SJSA1 (cell line): ENCODE measurements at regions not wholly inside any gene's neighbourhood (a gene's known extent, or its start where the extent isn't known, plus 50 kb on each side); places are given as distances from the start of the nearest gene placed in this dataset.
A peak's percentile ranks its signal among the peaks of the same experiment; 100 is the strongest.
"Not testable (repeated sequence)": the region's sequence is repeated elsewhere in the genome, so short reads cannot be mapped to it uniquely, and the experiment has no call there.

Experiments used
- DNase-seq, 2 experiments: peaks; one replicate each; pipeline ENCODE4 v3.0.0-alpha.2; 2015 to 2020; ENCODE audit warnings: low spot score in 2 of 2, low read depth in 1 of 2
- H3K27ac ChIP-seq: fragments of 250-450 bp; sonication (Bioruptor Pico); 2 replicates; pipeline ENCODE4 v1.5.1; 2020; ENCODE audit warnings: mild to moderate bottlenecking, moderate library complexity
- H3K27me3 ChIP-seq: fragments of 250-450 bp; sonication (Bioruptor Pico); replicated peaks from 2 replicates; pipeline ENCODE4 v1.5.1; 2020; ENCODE audit warnings: mild to moderate bottlenecking, moderate library complexity
- H3K36me3 ChIP-seq: fragments of 250-450 bp; sonication (Bioruptor Pico); 2 replicates; pipeline ENCODE4 v1.5.1; 2020; ENCODE audit warnings: mild to moderate bottlenecking
- H3K4me1 ChIP-seq: fragments of 250-450 bp; sonication (Bioruptor Pico); replicated peaks from 2 replicates; pipeline ENCODE4 v1.6.1; 2021; ENCODE audit warnings: mild to moderate bottlenecking
- H3K4me3 ChIP-seq: fragments of 250-450 bp; sonication (Bioruptor Pico); 2 replicates; pipeline ENCODE4 v1.5.1; 2020; ENCODE audit warnings: mild to moderate bottlenecking
- H3K9me3 ChIP-seq: fragments of 250-450 bp; sonication (Bioruptor Pico); replicated peaks from 2 replicates; pipeline ENCODE4 v1.5.1; 2020; ENCODE audit warnings: mild to moderate bottlenecking

DNA sequence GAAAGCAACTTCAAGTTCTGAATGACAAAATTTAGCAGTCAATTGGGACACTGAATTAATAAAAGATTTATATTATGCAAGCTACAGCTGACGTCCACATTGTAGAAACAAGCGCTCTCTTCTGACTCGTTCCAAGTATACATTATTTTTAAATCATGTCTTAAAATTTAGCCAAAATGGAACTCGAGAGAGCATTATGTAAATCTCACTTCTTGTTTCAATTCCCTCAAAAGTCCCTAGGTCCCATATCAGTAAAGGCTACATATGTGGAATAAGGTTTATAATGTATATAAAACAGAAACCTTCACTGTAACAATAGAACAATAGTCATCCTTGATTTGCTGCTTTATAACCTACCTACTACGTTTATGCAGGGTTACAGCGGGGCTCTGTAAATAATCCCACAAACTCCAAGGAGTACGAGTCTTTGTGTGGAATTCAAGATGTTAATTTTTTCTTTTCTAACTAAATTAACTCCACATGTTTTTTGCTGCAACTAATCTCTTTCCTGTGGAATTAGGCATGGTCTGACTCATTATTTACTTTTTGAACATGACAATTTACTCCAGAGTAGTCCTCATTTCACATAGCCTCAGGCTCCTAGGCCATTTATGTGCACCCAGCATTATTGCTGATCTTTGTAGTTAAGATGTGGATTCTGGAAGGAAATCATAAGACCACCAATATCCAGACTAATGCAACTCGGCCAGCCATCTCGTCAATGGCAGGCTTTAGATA, 785.1 kb downstream of the LTN1 start:
- no peak overlapping the region for H3K4me3 ChIP-seq
- peak in 1 of 2 experiments; percentile 1 for DNase-seq
- H3K27me3 ChIP-seq = no peaks in the 10 kb centered on the region; the same call in 1 of the 2 replicates
- H3K36me3 ChIP-seq = no peaks in the 10 kb centered on the region
- H3K27ac ChIP-seq = no peak overlapping the region
- 0 out of 2 replicates have a peak, but pooled peaks cover 3% of the 10 kb centered on the region for H3K4me1 ChIP-seq
- H3K9me3 ChIP-seq = no peaks in the 10 kb centered on the region

DNA sequence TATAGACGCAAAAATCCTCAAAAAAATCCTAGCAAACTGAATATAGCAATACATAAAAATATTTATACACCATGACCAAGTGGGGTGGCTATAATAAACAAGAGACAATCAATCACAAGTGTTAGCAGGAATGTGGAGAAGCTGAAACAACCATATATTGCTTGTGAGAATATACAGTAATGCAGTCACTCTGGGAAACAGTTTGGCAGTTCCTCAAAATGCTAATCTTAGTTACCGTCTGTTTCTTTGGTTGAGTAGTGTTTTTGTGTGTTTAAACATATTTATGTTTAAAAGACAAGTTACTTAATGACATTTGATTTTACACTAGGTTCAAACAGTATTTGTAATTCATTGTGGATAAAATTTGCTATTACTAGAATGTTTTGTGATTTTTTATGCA, 792.0 kb downstream of the LTN1 start:
- Histone ChIP-seq H3K4me1 (no peaks in the 10 kb centered on the region), H3K27me3 (no peaks in the 10 kb centered on the region; the same call in 1 of the 2 replicates), H3K27ac (no peak overlapping the region), H3K4me3 (no peak overlapping the region), H3K36me3 (no peaks in the 10 kb centered on the region), H3K9me3 (no peaks in the 10 kb centered on the region)
- no peak for DNase-seq

DNA sequence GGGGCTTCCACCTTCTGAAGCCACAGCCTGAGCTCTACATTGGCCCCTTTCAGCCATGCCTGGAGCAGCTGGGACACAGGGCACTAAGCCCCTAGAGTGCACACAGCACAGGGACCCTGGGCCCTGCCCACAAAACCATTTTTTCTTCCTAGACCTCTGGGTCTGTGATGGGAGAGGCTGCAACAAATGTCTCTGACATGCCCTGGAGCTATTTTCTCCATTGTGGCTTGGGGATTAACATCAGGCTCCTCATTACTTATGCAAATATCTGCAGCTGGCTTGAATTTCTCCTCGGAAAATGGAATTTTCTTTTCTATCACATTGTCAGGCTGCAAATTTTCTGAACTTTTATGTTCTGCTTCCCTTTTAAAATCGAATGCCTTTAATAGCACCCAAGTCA, 795.7 kb downstream of the LTN1 start:
- H3K36me3 ChIP-seq = no peaks in the 10 kb centered on the region
- no peak for DNase-seq
- no peaks in the 10 kb centered on the region; the same call in 1 of the 2 replicates for H3K27me3 ChIP-seq
- no peaks in the 10 kb centered on the region for H3K4me1 ChIP-seq
- 0 out of 2 replicates have a peak, but pooled peaks cover 4% of the 10 kb centered on the region for H3K9me3 ChIP-seq
- H3K27ac ChIP-seq = no peak overlapping the region
- H3K4me3 ChIP-seq = no peak overlapping the region

DNA sequence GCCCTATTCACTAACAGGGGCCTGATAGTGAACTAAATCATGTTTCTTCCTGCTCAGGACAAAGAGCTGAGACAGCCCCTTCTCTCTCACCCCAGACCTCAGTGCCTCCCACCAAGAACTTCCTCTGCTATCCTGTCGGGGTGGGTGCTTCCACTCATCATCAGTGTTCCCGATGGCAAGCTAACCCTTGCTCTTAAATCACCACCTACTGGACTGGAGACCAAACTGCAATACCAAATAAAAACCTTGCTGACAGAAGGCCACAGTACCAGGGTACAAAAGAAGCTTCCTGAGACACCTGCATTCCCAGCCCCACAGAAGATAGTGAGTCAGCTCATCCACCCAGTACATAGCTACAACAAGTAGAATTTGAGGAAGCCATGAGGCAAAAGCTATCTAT, 799.5 kb downstream of the LTN1 start:
- Histone ChIP-seq H3K9me3 (0 out of 2 replicates have a peak, but pooled peaks cover 4% of the 10 kb centered on the region), H3K36me3 (no peaks in the 10 kb centered on the region), H3K4me3 (no peak overlapping the region), H3K27me3 (no peaks in the 10 kb centered on the region), H3K27ac (no peak overlapping the region), H3K4me1 (no peaks in the 10 kb centered on the region)
- DNase-seq = no peak

DNA sequence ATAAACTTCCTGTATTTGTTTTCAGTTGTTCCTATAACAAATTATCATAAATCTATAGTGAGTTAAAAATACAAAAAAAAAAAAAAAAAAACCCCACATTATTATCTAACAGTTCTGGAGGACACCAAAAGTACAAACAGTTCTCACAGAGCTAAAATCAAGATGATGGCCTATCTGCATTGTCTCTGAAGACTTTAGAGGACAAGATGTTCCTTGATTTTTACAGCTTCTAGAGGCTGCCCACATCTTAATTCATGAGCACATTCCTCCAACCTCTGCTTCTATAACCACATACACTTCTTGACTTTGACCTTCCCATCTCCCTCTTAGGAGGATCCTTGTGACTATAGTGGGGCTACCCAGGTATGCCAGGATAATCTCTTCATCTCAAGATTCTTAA, 806.1 kb downstream of the LTN1 start:
- Histone ChIP-seq H3K4me1 (no peaks in the 10 kb centered on the region), H3K9me3 (0 out of 2 replicates have a peak, but pooled peaks cover 3% of the 10 kb centered on the region), H3K36me3 (no peaks in the 10 kb centered on the region), H3K27ac (no peak overlapping the region), H3K27me3 (no peaks in the 10 kb centered on the region), H3K4me3 (no peak overlapping the region)
- DNase-seq = no peak

DNA sequence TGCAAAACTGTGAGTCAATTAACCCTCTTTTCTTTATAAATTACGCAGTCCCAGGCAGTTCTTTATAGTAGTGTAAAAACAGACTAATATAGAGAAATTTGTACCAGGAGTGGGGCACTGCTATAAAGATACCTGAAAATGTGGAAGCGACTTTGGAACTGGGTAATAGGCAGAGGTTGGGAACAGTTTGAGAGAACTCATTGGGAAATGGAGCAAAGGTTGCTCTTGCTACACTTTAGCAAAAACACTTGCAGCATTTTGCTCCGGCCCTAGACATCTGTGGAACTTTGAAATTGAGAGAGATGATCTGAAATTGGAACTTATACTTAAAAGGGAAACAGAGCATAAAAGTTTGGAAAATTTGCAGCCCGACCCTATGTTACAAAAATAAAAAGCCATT, 810.9 kb downstream of the LTN1 start:
- H3K27me3 ChIP-seq = no peaks in the 10 kb centered on the region
- no peak overlapping the region for H3K4me3 ChIP-seq
- H3K4me1 ChIP-seq = no peaks in the 10 kb centered on the region
- no peak overlapping the region for H3K27ac ChIP-seq
- no peaks in the 10 kb centered on the region for H3K36me3 ChIP-seq
- DNase-seq = no peak
- H3K9me3 ChIP-seq = 0 out of 2 replicates have a peak, but pooled peaks cover 4% of the 10 kb centered on the region

DNA sequence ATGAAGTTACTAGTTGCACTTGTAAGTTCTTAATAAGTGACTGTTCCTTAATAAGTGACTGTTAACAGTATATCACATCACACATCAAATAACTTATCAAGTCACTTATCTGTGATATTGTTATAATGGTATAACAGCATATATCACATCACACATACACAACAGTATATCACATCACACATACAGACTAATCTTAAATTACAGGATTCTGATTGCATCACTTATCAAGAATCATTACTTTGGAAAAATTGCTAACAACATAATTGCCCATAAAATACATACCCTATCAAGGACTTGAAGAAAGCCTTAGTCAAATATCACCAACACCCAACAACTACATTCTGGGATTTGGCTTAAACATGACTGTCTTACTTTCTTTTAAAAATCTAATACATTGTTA, 813.5 kb downstream of the LTN1 start:
- H3K27ac ChIP-seq = no peak overlapping the region
- H3K36me3 ChIP-seq = no peaks in the 10 kb centered on the region
- peaks cover 4% of the 10 kb centered on the region; the same call in 1 of the 2 replicates for H3K9me3 ChIP-seq
- H3K4me3 ChIP-seq = no peak overlapping the region
- no peaks in the 10 kb centered on the region for H3K27me3 ChIP-seq
- no peaks in the 10 kb centered on the region for H3K4me1 ChIP-seq
- no peak for DNase-seq

DNA sequence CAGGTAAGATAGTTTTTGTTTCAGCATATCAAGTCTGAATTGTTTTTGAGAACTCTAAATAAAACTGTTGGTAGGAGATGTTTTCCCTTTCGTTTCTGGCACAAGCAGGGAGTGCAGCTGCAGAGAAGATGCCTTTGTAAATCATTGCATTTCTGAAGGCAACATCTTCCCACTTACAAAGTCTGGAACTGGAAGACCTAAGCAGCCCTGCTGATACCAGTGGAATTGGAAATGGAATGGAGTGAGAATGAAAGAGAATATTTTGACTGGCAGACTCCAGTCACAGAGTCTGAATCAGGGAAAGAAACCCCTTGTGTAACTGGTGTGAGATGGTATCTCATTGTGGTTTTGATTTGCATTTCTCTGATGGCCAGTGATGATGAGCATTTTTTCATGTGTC, 815.6 kb downstream of the LTN1 start:
- Histone ChIP-seq H3K27me3 (no peaks in the 10 kb centered on the region), H3K9me3 (peaks cover 4% of the 10 kb centered on the region; the same call in 1 of the 2 replicates), H3K27ac (no peak overlapping the region), H3K36me3 (no peaks in the 10 kb centered on the region), H3K4me3 (no peak overlapping the region), H3K4me1 (no peaks in the 10 kb centered on the region)
- no peak for DNase-seq

DNA sequence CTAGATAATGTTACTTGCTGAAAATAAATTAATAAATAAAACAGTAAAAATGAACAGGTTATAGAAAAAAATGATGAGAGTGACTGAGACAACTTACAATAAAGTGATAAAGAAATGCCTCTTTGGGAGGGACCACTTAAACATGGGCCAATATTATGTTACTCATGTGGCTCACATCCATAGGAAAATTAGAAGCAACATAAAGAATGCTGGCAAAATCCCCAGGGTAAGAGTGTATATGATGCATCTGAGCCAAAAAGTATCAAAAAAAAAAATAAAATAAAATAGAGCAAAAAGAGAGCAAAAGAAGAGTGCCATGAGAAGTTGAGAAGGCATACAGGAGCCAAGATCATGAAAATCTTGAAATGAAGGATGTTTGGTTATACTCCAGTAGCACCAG, 818.0 kb downstream of the LTN1 start:
- Histone ChIP-seq H3K27ac (no peak overlapping the region), H3K9me3 (no peaks in the 10 kb centered on the region; the same call in 1 of the 2 replicates), H3K36me3 (no peaks in the 10 kb centered on the region), H3K4me3 (no peak overlapping the region), H3K4me1 (no peaks in the 10 kb centered on the region), H3K27me3 (no peaks in the 10 kb centered on the region)
- no peak for DNase-seq

DNA sequence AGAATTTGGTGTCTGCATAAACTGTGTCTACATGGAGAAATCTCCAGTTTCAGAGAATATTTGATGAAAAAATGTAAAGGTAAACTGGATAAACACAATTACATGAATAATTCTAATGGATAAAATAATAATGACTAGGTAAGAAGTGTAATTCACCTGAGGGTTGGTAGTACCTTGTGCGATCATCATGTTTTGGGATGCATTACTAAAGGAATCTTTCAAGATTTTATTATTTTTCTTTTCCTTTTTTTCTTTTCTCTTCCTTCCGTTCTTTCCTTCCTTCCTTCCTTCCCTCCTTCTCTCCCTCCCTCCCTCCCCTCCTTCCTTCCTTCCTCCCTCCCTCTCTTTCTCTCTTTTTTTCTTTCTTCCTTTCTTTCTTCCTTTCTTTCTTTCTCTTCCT, 818.7 kb downstream of the LTN1 start:
- H3K36me3 ChIP-seq = no peaks in the 10 kb centered on the region
- no peaks in the 10 kb centered on the region for H3K4me1 ChIP-seq
- no peaks in the 10 kb centered on the region; the same call in 1 of the 2 replicates for H3K9me3 ChIP-seq
- no peak for DNase-seq
- H3K27ac ChIP-seq = no peak overlapping the region
- H3K4me3 ChIP-seq = no peak overlapping the region
- no peaks in the 10 kb centered on the region for H3K27me3 ChIP-seq

DNA sequence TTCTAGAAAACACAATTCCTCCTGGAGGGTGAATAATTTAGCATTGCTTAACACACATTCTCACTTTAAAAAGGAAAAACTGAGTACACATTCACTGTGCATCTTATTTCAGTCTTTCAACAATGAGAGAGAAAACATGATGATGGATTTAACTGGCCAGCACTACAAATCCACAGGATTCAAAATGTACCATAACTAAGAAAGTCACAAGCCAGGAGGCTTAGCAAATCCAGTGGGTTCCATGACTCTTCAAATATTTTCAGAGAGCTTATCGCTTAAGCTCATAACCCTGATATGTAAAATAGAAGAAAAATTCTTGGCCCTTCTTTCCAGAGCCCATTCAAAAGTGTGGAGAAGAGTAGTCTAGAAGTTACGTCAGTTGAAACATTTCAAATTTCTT, 820.3 kb downstream of the LTN1 start:
- H3K4me1 ChIP-seq = no peaks in the 10 kb centered on the region
- no peak for DNase-seq
- no peaks in the 10 kb centered on the region for H3K36me3 ChIP-seq
- H3K4me3 ChIP-seq = no peak overlapping the region
- H3K27ac ChIP-seq = no peak overlapping the region
- H3K9me3 ChIP-seq = no peaks in the 10 kb centered on the region; the same call in 1 of the 2 replicates
- no peaks in the 10 kb centered on the region for H3K27me3 ChIP-seq

DNA sequence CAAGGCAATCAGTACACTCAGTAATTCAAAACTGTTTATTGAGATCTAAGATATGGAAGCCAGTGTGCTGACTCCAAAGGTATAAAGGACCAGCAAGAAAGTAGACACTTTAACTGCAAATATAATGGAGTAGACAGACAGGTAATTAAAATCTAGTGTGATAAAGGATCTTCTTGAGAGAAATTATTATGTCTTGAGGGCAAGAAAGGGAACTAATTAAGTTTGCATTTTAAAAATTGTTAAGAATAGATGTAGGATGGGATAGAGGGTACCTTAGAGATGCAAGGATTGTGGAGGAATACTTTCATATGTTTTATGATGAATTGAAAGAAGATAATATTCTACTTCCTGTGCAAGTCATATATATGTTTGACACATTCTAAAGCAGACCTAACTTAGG, 825.3 kb downstream of the LTN1 start:
- Histone ChIP-seq H3K27ac (no peak overlapping the region), H3K36me3 (no peaks in the 10 kb centered on the region), H3K9me3 (no peaks in the 10 kb centered on the region), H3K27me3 (no peaks in the 10 kb centered on the region), H3K4me1 (no peaks in the 10 kb centered on the region), H3K4me3 (no peak overlapping the region)
- no peak for DNase-seq

DNA sequence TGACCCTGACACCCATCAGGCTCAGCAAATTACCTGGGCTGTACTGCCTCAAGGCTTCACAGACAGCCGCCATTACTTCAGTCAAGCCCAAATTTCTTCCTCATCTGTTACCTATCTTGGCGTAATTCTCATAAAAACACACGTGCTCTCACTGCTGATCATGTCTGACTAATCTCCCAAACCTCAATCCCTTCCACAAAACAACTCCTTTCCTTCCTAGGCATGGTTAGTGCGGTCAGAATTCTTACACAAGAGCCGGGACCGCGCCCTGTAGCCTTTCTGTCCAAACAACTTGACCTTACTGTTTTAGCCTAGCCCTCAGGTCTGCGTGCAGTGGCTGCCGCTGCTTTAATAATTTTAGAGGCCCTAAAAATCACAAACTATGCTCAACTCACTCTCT, 828.2 kb downstream of the LTN1 start:
- not testable (repeated sequence) for DNase-seq, H3K36me3 ChIP-seq

DNA sequence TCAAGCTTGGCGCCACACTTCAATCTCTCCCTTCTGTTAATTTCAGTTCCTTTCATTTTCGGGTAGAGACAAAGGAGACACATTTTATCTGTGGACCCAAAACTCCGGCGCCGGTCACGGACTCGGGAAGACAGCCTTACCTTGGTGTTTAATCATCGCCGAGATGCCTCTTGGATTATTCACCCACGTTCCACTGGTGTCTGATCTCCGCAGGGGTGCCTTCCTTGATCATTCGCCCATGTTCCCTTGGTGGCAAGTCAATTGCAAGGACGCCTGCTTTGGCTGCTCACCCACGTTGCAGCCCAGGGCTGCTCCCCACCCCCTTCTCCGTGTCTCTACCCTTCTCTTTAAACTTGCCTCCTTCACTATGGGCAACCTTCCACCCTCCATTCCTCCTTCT, 830.6 kb downstream of the LTN1 start:
- not testable (repeated sequence) for DNase-seq, H3K9me3 ChIP-seq, H3K36me3 ChIP-seq, H3K4me1 ChIP-seq, H3K27me3 ChIP-seq, H3K27ac ChIP-seq, H3K4me3 ChIP-seq

More for the DNA sequence above, 828.2 kb downstream of the LTN1 start:
- not testable (repeated sequence) for H3K27ac ChIP-seq, H3K27me3 ChIP-seq, H3K4me3 ChIP-seq, H3K9me3 ChIP-seq, H3K4me1 ChIP-seq

DNA sequence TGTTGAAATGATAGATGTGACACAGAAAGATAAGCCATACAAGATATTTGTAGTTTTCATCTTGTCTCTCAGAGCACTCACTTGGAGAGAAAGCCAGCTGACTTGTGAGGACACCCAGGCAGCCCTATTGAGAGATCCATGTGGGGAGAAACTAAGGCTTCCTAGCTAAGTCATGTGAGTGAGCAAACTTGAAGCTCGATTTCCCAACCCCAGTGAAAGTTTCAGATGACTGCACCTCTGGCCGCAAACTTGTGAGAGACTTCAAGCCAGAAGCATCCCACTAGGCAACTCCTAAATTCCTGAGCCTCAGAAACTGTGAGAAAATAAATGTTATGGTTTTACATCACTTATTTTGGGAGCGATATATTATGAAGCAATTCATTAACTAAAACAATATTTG, 832.3 kb downstream of the LTN1 start:
- Histone ChIP-seq H3K9me3 (no peaks in the 10 kb centered on the region), H3K27ac (no peak overlapping the region), H3K4me1 (no peaks in the 10 kb centered on the region), H3K27me3 (no peaks in the 10 kb centered on the region), H3K36me3 (no peaks in the 10 kb centered on the region), H3K4me3 (no peak overlapping the region)
- no peak for DNase-seq
